HUES6 (cell line): ENCODE measurements at regions not wholly inside any gene's neighbourhood (a gene's known extent, or its start where the extent isn't known, plus 50 kb on each side); places are given as distances from the start of the nearest gene placed in this dataset.
"Not testable (repeated sequence)": the region's sequence is repeated elsewhere in the genome, so short reads cannot be mapped to it uniquely, and the experiment has no call there.

Source experiments
- H3K27ac ChIP-seq: 2 replicates; pipeline ENCODE4 v1.7.0; 2013; ENCODE audit warnings: low read depth, mild to moderate bottlenecking, low read length, inconsistent platforms
- H3K27me3 ChIP-seq: 2 replicates; pipeline ENCODE4 v1.6.1; 2013; ENCODE audit warnings: low read length; ENCODE audit not compliant: control insufficient read depth, insufficient read depth
- H3K36me3 ChIP-seq: 2 replicates; pipeline ENCODE4 v1.6.1; 2013; ENCODE audit warnings: low read length; ENCODE audit not compliant: control insufficient read depth, insufficient read depth
- H3K4me1 ChIP-seq: 2 replicates; pipeline ENCODE4 v1.6.1; 2013; ENCODE audit warnings: low read length; ENCODE audit not compliant: control insufficient read depth, insufficient read depth
- H3K4me3 ChIP-seq: 2 replicates; pipeline ENCODE4 v1.5.1; 2013; ENCODE audit warnings: low read depth, low read length
- H3K9ac ChIP-seq: one replicate; pipeline ENCODE4 v1.6.1; 2013; ENCODE audit warnings: mild to moderate bottlenecking, low read length
- H3K9me3 ChIP-seq: 2 replicates; pipeline ENCODE4 v1.6.1; 2013; ENCODE audit warnings: low read depth, low read length; ENCODE audit not compliant: control insufficient read depth, insufficient read depth

GRCh38 chr5:148880197-148880596 is 53.8 kb downstream of the ADRB2 start:
- Histone ChIP-seq H3K36me3 (no peaks in the 10 kb centered on the region), H3K27ac (no peak overlapping the region), H3K9ac (no peak overlapping the region), H3K9me3 (no peaks in the 10 kb centered on the region), H3K4me1 (no peaks in the 10 kb centered on the region), H3K27me3 (no peaks in the 10 kb centered on the region), H3K4me3 (no peak overlapping the region)

DNA sequence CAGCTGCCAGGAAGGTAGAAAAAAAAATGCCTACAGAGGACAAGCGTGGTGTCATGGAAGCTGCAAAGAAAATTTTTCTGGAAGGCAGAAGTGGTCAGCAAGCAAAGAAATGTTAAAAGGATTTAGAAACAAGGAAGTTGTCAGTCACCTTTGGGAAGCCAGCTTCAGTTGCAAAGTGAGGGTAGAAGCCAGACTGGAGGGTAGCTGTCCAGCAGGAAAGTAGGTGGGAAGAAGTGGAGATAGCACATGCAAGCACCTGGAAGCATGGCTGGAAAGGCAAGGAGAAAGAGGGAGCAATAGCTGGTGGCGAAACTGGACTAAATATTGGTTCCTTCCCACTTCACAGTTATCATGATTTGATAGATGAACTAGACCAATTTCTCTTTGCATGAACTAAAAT is 54.3 kb downstream of the ADRB2 start:
- Histone ChIP-seq H3K4me1 (no peaks in the 10 kb centered on the region), H3K9me3 (no peaks in the 10 kb centered on the region), H3K36me3 (no peaks in the 10 kb centered on the region), H3K27ac (no peak overlapping the region), H3K9ac (no peak overlapping the region), H3K4me3 (no peak overlapping the region), H3K27me3 (no peaks in the 10 kb centered on the region)

GRCh38 chr5:148882332-148882731 is 55.9 kb downstream of the ADRB2 start:
- Histone ChIP-seq H3K4me1 (no peaks in the 10 kb centered on the region), H3K27ac (no peak overlapping the region), H3K36me3 (no peaks in the 10 kb centered on the region), H3K4me3 (no peak overlapping the region), H3K27me3 (no peaks in the 10 kb centered on the region), H3K9me3 (no peaks in the 10 kb centered on the region), H3K9ac (no peak overlapping the region)

DNA sequence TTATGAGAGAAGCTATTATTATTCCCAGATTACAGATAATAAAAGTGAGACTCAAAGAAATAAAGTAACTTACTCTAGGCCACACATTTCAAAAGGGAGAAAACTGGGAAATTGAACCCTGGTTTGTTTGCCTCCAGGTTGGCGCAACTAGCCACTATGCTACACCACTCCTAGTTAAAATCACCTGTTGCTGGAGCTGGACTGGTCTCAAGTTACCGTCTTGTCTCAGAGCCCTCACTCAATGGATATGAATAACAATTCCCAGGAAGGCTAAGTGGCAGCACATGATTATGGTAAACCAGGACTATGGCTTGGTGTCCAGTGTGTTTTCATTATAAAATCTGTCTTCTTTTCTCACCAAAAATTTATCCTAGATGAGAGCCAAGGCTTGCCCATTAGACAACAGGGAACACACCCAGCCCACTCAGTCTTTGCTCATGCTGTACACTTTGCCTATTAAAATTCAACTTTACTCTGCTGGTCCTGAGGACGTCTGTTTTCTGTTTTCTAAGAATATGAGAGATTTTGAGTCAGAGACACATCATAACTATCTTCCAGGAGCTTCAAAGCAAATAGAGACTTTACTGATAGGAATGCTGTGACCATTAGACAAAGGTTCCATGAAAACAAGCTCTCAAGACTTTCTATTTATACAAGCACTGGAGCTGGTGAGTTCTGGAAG is 58.1 kb downstream of the ADRB2 start:
- Histone ChIP-seq H3K36me3 (no peaks in the 10 kb centered on the region), H3K27ac (no peak overlapping the region), H3K4me1 (no peaks in the 10 kb centered on the region), H3K9ac (no peak overlapping the region), H3K27me3 (no peaks in the 10 kb centered on the region), H3K9me3 (no peaks in the 10 kb centered on the region), H3K4me3 (no peak overlapping the region)

DNA sequence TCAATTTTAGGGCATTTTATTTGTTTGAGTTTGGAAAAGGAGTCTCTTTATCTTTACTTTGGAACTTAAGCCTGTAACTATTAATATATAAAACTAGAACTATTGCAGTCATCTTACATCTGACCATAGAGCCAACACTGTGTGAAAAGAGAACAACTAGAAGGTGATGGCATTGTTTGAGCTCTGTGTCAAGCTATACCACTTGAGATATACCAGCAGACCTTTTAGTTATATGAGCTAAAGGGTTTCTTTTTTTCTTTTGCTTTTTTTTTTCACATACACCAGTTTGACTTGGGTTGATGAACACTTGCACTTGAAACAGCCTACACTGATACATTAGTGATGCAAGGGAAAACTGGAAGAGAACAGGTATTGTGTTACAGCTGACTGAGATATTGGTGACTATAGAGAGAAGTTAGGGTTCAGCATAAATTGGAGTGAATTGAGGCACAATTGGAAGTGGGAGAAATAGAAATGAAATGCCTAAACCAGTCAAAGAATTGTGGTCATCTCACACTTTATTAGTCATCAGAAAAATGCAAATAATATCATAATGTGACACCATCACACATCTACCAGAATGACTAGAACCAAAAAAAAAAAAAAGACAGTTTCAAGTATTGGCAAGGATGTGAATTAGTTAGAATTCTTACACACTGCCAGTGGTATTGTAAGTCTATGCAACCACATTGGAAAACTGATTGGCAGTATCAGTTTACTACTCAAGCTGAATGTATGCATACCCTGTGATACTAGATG is 60.9 kb downstream of the ADRB2 start:
- H3K9me3 ChIP-seq, result no peaks in the 10 kb centered on the region
- H3K27me3 ChIP-seq, result no peaks in the 10 kb centered on the region
- no peaks in the 10 kb centered on the region for H3K4me1 ChIP-seq
- H3K27ac ChIP-seq, result no peak overlapping the region
- H3K36me3 ChIP-seq, result no peaks in the 10 kb centered on the region
- no peak overlapping the region for H3K4me3 ChIP-seq
- no peak overlapping the region for H3K9ac ChIP-seq

GRCh38 chr5:148889936-148890335 is 63.5 kb downstream of the ADRB2 start:
- H3K27me3 ChIP-seq, H3K9ac ChIP-seq, H3K9me3 ChIP-seq, H3K4me3 ChIP-seq, H3K4me1 ChIP-seq, H3K36me3 ChIP-seq, H3K27ac ChIP-seq: not testable (repeated sequence)

GRCh38 chr5:148895441-148895840 is 69.0 kb downstream of the ADRB2 start:
- not testable (repeated sequence) for H3K9ac ChIP-seq, H3K36me3 ChIP-seq, H3K27me3 ChIP-seq, H3K9me3 ChIP-seq, H3K4me1 ChIP-seq, H3K4me3 ChIP-seq, H3K27ac ChIP-seq

DNA sequence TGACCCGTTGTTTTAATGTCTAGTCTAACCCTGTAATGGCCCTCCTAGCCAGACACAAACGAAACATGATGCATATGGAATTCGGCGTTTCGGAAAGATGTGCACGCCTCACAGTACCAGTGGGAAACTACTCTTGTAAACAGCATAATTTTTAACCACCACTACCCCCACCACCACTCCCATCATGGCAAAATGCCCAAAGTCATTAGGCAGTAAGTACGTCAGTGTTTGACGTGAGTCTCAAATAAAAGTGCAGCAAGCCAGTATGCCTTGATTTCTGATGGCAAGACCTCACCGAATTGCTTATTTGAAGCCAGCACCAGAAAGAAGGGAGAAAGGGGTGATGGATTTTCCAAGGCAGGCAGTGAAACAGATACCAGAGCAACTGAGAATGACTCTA is 71.4 kb downstream of the ADRB2 start:
- H3K4me1 ChIP-seq, result 0 out of 2 replicates have a peak, but pooled peaks cover 3% of the 10 kb centered on the region
- no peak overlapping the region for H3K9ac ChIP-seq
- no peaks in the 10 kb centered on the region for H3K27me3 ChIP-seq
- H3K27ac ChIP-seq, result no peak overlapping the region
- 0 out of 2 replicates have a peak, but pooled peaks cover 3% of the 10 kb centered on the region for H3K9me3 ChIP-seq
- H3K4me3 ChIP-seq, result no peak overlapping the region
- no peaks in the 10 kb centered on the region for H3K36me3 ChIP-seq

- Histone ChIP-seq H3K4me3 (no peak overlapping the region), H3K9me3 (0 out of 2 replicates have a peak, but pooled peaks cover 3% of the 10 kb centered on the region), H3K27ac (no peak overlapping the region), H3K9ac (no peak overlapping the region), H3K4me1 (0 out of 2 replicates have a peak, but pooled peaks cover 3% of the 10 kb centered on the region), H3K27me3 (no peaks in the 10 kb centered on the region), H3K36me3 (no peaks in the 10 kb centered on the region)
These were observed 72.1 kb downstream of the ADRB2 start for GRCh38 chr5:148898413-148899075.

DNA sequence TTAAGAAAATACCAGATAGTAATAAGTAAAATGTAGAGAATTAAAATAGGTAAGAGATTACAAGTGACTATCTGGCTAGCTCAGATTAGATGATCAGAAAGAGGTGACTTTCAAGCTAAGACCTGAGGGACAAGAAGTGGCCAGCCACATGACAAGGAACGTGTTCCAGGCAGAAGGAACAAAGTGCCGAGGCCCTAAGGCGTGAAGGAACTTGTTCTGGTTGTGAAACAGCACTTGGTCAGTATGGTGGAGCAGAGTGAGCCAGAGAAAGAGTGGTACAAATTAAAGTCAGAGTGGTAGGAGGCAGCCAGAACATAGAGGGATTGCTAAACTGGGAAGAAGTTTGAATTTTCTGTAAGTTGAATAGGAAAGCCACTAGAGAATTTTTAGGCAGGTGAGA is 73.6 kb downstream of the ADRB2 start:
- Histone ChIP-seq H3K4me1 (peaks cover 12% of the 10 kb centered on the region; the same call in 1 of the 2 replicates), H3K9ac (no peak overlapping the region), H3K27ac (no peak overlapping the region), H3K27me3 (no peaks in the 10 kb centered on the region), H3K36me3 (no peaks in the 10 kb centered on the region), H3K9me3 (no peaks in the 10 kb centered on the region), H3K4me3 (no peak overlapping the region)

DNA sequence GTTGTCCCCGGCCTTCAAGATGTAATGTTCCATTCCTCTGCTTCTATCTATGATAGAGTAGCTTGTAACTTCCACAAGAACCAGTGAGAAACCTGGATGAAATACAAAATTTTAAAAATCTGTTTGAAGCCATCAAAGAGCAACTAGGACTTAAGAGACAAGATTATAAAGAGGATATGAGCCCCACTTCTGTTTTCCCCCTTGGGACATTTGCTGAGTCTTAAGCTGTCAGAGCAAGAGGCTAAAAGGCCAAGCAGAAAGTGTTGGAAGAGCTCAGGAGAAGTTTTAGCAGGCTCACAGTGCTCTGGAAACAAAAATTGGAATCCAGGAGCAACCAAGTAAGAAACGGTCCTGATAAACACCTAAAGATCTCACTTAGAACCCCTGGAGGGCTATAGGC is 76.1 kb downstream of the ADRB2 start:
- no peak overlapping the region for H3K27ac ChIP-seq
- H3K36me3 ChIP-seq, result no peaks in the 10 kb centered on the region
- peaks cover 13% of the 10 kb centered on the region; the same call in 1 of the 2 replicates for H3K4me1 ChIP-seq
- no peak overlapping the region for H3K4me3 ChIP-seq
- H3K27me3 ChIP-seq, result no peaks in the 10 kb centered on the region
- H3K9ac ChIP-seq, result no peak overlapping the region
- no peaks in the 10 kb centered on the region for H3K9me3 ChIP-seq
